GM20000 (cell line): ENCODE measurements at regions not wholly inside any gene's neighbourhood (a gene's known extent, or its start where the extent isn't known, plus 50 kb on each side); places are given as distances from the start of the nearest gene placed in this dataset.

Experiments
- DNase-seq: peaks from one replicate; pipeline ENCODE4 v3.0.0; 2012; ENCODE audit warnings: low spot score
- CTCF ChIP-seq: IDR thresholded peaks from 2 replicates; pipeline ENCODE4 v1.5.1; 2012; ENCODE audit warnings: mild to moderate bottlenecking, control low read depth; ENCODE audit errors: extremely low read depth, missing control alignments

- no peak for DNase-seq
- no peak for TF ChIP-seq CTCF
These were observed 365.0 kb downstream of the TMEM232 start for GRCh38 chr5:110361471-110361870.

- no peak for TF ChIP-seq CTCF
- no peak for DNase-seq
These were observed 364.2 kb downstream of the TMEM232 start for GRCh38 chr5:110362261-110362660.

GRCh38 chr5:110366716-110367115 is 359.8 kb downstream of the TMEM232 start:
- DNase-seq: no peak
- no peak for TF ChIP-seq CTCF
